ENCODE measurements at regions not wholly inside any gene's neighbourhood (a gene's known extent, or its start where the extent isn't known, plus 50 kb on each side); places are given as distances from the start of the nearest gene placed in this dataset.

GRCh38 chr5:161176221-161176620 is 324.2 kb upstream of the ATP10B start:
- H3K4me1 ChIP-seq (ENCODE audit: control insufficient read depth in 5 of 5, insufficient read depth in 5 of 5, low read length in 5 of 5): no peaks in the 10 kb centered on the region
- no peaks in the 10 kb centered on the region for H3K36me3 ChIP-seq (ENCODE audit: control insufficient read depth in 5 of 5, insufficient read depth in 5 of 5, low read length in 5 of 5)
- no peaks in the 10 kb centered on the region for H3K27me3 ChIP-seq (ENCODE audit: control insufficient read depth in 5 of 5, insufficient read depth in 4 of 5, low read length in 5 of 5)
- H3K9ac ChIP-seq (ENCODE audit: low read length in 5 of 5): no peak overlapping the region
- H3K9me3 ChIP-seq (ENCODE audit: control insufficient read depth in 5 of 5, low read length in 5 of 5): peaks cover 0 to 4% (median 0%) of the 10 kb centered on the region in 5 donors
- no peak overlapping the region for H3K4me3 ChIP-seq (ENCODE audit: low read depth in 1 of 5, low read length in 5 of 5)
- H3K27ac ChIP-seq (ENCODE audit: low read depth, low read length): no peak overlapping the region

DNA sequence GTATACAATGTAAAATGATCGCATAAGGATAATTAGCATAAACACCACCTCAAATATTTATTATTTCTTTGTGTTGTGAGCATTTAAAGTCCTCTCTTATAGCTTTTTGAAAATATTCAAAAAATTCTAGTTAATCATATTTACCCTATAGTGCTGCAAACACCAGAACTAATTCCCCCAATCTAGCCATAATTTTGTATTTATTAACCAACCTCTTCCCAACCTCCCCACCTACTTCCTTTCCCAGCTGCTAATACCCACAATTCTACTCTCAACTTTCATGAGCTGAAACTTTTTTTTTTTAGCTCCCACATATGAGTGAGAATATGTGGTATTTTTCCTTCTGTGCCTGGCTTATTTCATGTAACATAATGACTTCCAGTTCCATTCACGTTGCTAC is 317.8 kb upstream of the ATP10B start:
- H3K4me3 ChIP-seq (ENCODE audit: low read depth in 1 of 5, low read length in 5 of 5): no peak overlapping the region
- no peak overlapping the region for H3K27ac ChIP-seq (ENCODE audit: low read depth, low read length)
- no peaks in the 10 kb centered on the region for H3K4me1 ChIP-seq (ENCODE audit: control insufficient read depth in 5 of 5, insufficient read depth in 5 of 5, low read length in 5 of 5)
- H3K9ac ChIP-seq (ENCODE audit: low read length in 5 of 5): no peak overlapping the region
- H3K9me3 ChIP-seq (ENCODE audit: control insufficient read depth in 5 of 5, low read length in 5 of 5): peaks cover 0 to 2% (median 0%) of the 10 kb centered on the region in 5 donors
- no peaks in the 10 kb centered on the region for H3K27me3 ChIP-seq (ENCODE audit: control insufficient read depth in 5 of 5, insufficient read depth in 4 of 5, low read length in 5 of 5)
- no peaks in the 10 kb centered on the region for H3K36me3 ChIP-seq (ENCODE audit: control insufficient read depth in 5 of 5, insufficient read depth in 5 of 5, low read length in 5 of 5)

GRCh38 chr5:161167016-161167767 is 315.2 kb upstream of the ATP10B start:
- Histone ChIP-seq H3K9me3 (ENCODE audit: control insufficient read depth in 5 of 5, low read length in 5 of 5) (peaks cover 0 to 2% (median 0%) of the 10 kb centered on the region in 5 donors), H3K36me3 (ENCODE audit: control insufficient read depth in 5 of 5, insufficient read depth in 5 of 5, low read length in 5 of 5) (no peaks in the 10 kb centered on the region), H3K27ac (ENCODE audit: low read depth, low read length) (no peak overlapping the region), H3K4me3 (ENCODE audit: low read depth in 1 of 5, low read length in 5 of 5) (no peak overlapping the region), H3K4me1 (ENCODE audit: control insufficient read depth in 5 of 5, insufficient read depth in 5 of 5, low read length in 5 of 5) (no peaks in the 10 kb centered on the region), H3K9ac (ENCODE audit: low read length in 5 of 5) (no peak overlapping the region), H3K27me3 (ENCODE audit: control insufficient read depth in 5 of 5, insufficient read depth in 4 of 5, low read length in 5 of 5) (no peaks in the 10 kb centered on the region)

- Histone ChIP-seq H3K4me1 (ENCODE audit: control insufficient read depth in 5 of 5, insufficient read depth in 5 of 5, low read length in 5 of 5) (no peaks in the 10 kb centered on the region), H3K27me3 (ENCODE audit: control insufficient read depth in 5 of 5, insufficient read depth in 4 of 5, low read length in 5 of 5) (no peaks in the 10 kb centered on the region), H3K27ac (ENCODE audit: low read depth, low read length) (no peak overlapping the region), H3K36me3 (ENCODE audit: control insufficient read depth in 5 of 5, insufficient read depth in 5 of 5, low read length in 5 of 5) (no peaks in the 10 kb centered on the region), H3K4me3 (ENCODE audit: low read depth in 1 of 5, low read length in 5 of 5) (no peak overlapping the region), H3K9ac (ENCODE audit: low read length in 5 of 5) (no peak overlapping the region), H3K9me3 (ENCODE audit: control insufficient read depth in 5 of 5, low read length in 5 of 5) (peaks cover 0 to 2% (median 0%) of the 10 kb centered on the region in 5 donors)
Measured at GRCh38 chr5:161165998-161166660, 314.1 kb upstream of the ATP10B start.

DNA sequence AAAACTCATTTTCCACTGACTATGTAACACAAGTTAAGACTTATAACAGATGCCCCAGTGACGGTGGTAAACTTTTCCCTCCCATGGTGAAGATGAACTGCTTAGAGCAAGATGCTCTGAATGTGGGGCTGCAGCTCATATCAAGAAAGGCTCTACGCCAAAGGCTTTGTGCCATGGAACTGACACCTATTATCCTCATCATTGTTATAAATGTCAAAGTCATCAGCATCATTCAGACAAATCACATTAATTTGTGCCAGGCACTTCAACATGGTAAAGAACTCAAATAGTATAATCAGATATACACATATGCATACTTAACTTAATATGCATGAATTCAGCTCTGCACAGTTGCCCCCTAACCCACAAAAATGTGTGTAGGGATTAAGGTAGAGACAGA is 305.9 kb upstream of the ATP10B start:
- Histone ChIP-seq H3K36me3 (ENCODE audit: control insufficient read depth in 5 of 5, insufficient read depth in 5 of 5, low read length in 5 of 5) (no peaks in the 10 kb centered on the region), H3K27me3 (ENCODE audit: control insufficient read depth in 5 of 5, insufficient read depth in 4 of 5, low read length in 5 of 5) (no peaks in the 10 kb centered on the region), H3K27ac (ENCODE audit: low read depth, low read length) (no peak overlapping the region), H3K9ac (ENCODE audit: low read length in 5 of 5) (no peak overlapping the region), H3K9me3 (ENCODE audit: control insufficient read depth in 5 of 5, low read length in 5 of 5) (no peaks in the 10 kb centered on the region), H3K4me1 (ENCODE audit: control insufficient read depth in 5 of 5, insufficient read depth in 5 of 5, low read length in 5 of 5) (no peaks in the 10 kb centered on the region), H3K4me3 (ENCODE audit: low read depth in 1 of 5, low read length in 5 of 5) (no peak overlapping the region)

DNA sequence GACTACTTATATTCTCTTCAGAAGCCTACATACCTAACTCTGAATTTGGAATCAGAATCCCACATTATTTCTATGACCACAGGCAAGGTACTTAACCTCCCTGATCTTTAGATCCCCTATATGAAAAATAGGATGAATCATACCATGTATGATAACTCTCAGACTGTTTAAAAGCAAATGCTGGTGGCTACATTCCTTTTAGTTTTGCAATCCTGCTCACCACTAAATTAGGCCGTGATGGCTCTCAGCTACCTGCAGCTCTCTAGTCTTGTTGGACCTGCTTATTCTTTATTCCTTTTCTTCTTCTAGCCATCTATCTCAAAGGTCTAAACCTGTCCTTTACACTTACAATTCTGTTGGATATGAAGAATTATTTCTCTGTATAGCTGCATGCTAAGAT is 303.4 kb upstream of the ATP10B start:
- no peak overlapping the region for H3K27ac ChIP-seq (ENCODE audit: low read depth, low read length)
- H3K4me3 ChIP-seq (ENCODE audit: low read depth in 1 of 5, low read length in 5 of 5): no peak overlapping the region
- no peaks in the 10 kb centered on the region for H3K27me3 ChIP-seq (ENCODE audit: control insufficient read depth in 5 of 5, insufficient read depth in 4 of 5, low read length in 5 of 5)
- H3K9me3 ChIP-seq (ENCODE audit: control insufficient read depth in 5 of 5, low read length in 5 of 5): no peaks in the 10 kb centered on the region
- no peaks in the 10 kb centered on the region for H3K36me3 ChIP-seq (ENCODE audit: control insufficient read depth in 5 of 5, insufficient read depth in 5 of 5, low read length in 5 of 5)
- no peak overlapping the region for H3K9ac ChIP-seq (ENCODE audit: low read length in 5 of 5)
- no peaks in the 10 kb centered on the region for H3K4me1 ChIP-seq (ENCODE audit: control insufficient read depth in 5 of 5, insufficient read depth in 5 of 5, low read length in 5 of 5)

GRCh38 chr5:161152415-161152940 is 300.5 kb upstream of the ATP10B start:
- no peak overlapping the region for H3K4me3 ChIP-seq (ENCODE audit: low read depth in 1 of 5, low read length in 5 of 5)
- H3K9me3 ChIP-seq (ENCODE audit: control insufficient read depth in 5 of 5, low read length in 5 of 5): no peaks in the 10 kb centered on the region
- no peaks in the 10 kb centered on the region for H3K4me1 ChIP-seq (ENCODE audit: control insufficient read depth in 5 of 5, insufficient read depth in 5 of 5, low read length in 5 of 5)
- H3K27ac ChIP-seq (ENCODE audit: low read depth, low read length): no peak overlapping the region
- no peaks in the 10 kb centered on the region for H3K27me3 ChIP-seq (ENCODE audit: control insufficient read depth in 5 of 5, insufficient read depth in 4 of 5, low read length in 5 of 5)
- no peaks in the 10 kb centered on the region for H3K36me3 ChIP-seq (ENCODE audit: control insufficient read depth in 5 of 5, insufficient read depth in 5 of 5, low read length in 5 of 5)
- H3K9ac ChIP-seq (ENCODE audit: low read length in 5 of 5): no peak overlapping the region

DNA sequence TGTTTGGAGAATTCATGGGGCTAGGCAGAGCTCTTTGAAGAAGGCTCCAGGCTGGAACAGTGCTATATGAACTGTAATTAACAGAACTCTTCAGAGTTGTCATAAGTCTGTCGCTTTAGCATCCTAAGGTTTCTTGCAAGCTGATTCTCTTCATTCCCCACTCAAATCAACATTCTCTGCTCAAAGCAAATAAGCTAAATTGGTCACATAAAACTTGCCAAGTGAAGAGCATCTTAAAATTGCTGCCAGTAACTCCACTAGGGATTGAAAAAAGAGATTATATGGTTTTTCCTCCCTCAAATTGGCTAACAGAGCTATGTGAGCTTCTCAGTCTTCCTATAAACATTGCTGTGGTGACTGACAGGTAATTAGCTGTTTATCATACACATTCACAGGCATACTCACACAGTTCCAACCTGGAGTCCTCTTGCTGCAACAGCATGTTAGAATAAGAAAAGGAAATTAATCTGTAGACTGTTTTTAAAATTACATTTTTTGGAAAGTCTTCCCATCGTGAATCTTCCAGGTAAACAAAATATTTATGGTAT is 298.5 kb upstream of the ATP10B start:
- Histone ChIP-seq H3K27me3 (ENCODE audit: control insufficient read depth in 5 of 5, insufficient read depth in 4 of 5, low read length in 5 of 5) (no peaks in the 10 kb centered on the region), H3K27ac (ENCODE audit: low read depth, low read length) (no peak overlapping the region), H3K36me3 (ENCODE audit: control insufficient read depth in 5 of 5, insufficient read depth in 5 of 5, low read length in 5 of 5) (no peaks in the 10 kb centered on the region), H3K9ac (ENCODE audit: low read length in 5 of 5) (no peak overlapping the region), H3K9me3 (ENCODE audit: control insufficient read depth in 5 of 5, low read length in 5 of 5) (peaks cover 0 to 5% (median 0%) of the 10 kb centered on the region in 5 donors), H3K4me3 (ENCODE audit: low read depth in 1 of 5, low read length in 5 of 5) (no peak overlapping the region), H3K4me1 (ENCODE audit: control insufficient read depth in 5 of 5, insufficient read depth in 5 of 5, low read length in 5 of 5) (no peaks in the 10 kb centered on the region)

GRCh38 chr5:161149078-161149477 is 297.1 kb upstream of the ATP10B start:
- no peak overlapping the region for H3K9ac ChIP-seq (ENCODE audit: low read length in 5 of 5)
- H3K4me3 ChIP-seq (ENCODE audit: low read depth in 1 of 5, low read length in 5 of 5): no peak overlapping the region
- H3K36me3 ChIP-seq (ENCODE audit: control insufficient read depth in 5 of 5, insufficient read depth in 5 of 5, low read length in 5 of 5): no peaks in the 10 kb centered on the region
- no peaks in the 10 kb centered on the region for H3K4me1 ChIP-seq (ENCODE audit: control insufficient read depth in 5 of 5, insufficient read depth in 5 of 5, low read length in 5 of 5)
- no peak overlapping the region for H3K27ac ChIP-seq (ENCODE audit: low read depth, low read length)
- no peaks in the 10 kb centered on the region for H3K27me3 ChIP-seq (ENCODE audit: control insufficient read depth in 5 of 5, insufficient read depth in 4 of 5, low read length in 5 of 5)
- H3K9me3 ChIP-seq (ENCODE audit: control insufficient read depth in 5 of 5, low read length in 5 of 5): peaks cover 0 to 8% (median 0%) of the 10 kb centered on the region in 5 donors

Data from subcutaneous abdominal adipose tissue (tissue), 5 donors.